GM10266 (cell line): ENCODE measurements at regions not wholly inside any gene's neighbourhood (a gene's known extent, or its start where the extent isn't known, plus 50 kb on each side); places are given as distances from the start of the nearest gene placed in this dataset.

ENCODE experiments used
- DNase-seq: peaks from one replicate; pipeline ENCODE4 v3.0.0; 2012; ENCODE audit errors: extremely low spot score
- CTCF ChIP-seq: IDR thresholded peaks from 2 replicates; pipeline ENCODE4 v1.5.1; 2012; ENCODE audit warnings: mild to moderate bottlenecking, low read depth; ENCODE audit not compliant: control insufficient read depth, insufficient read depth; ENCODE audit errors: missing control alignments

GRCh38 chr2:65529419-65529818 lies 97.0 kb upstream of the SPRED2 start:
- DNase-seq, result no peak
- TF ChIP-seq CTCF, result no peak

- TF ChIP-seq CTCF, result no peak
- DNase-seq, result no peak
Measured at GRCh38 chr2:65528241-65528574, 95.8 kb upstream of the SPRED2 start.

- no peak for TF ChIP-seq CTCF
- DNase-seq, result no peak
Measured at GRCh38 chr2:65527451-65528240, 95.2 kb upstream of the SPRED2 start.

GRCh38 chr2:65525616-65526231 lies 93.3 kb upstream of the SPRED2 start:
- TF ChIP-seq CTCF, result no peak
- no peak for DNase-seq

- no peak for TF ChIP-seq CTCF
- no peak for DNase-seq
Measured at GRCh38 chr2:65522922-65523321, 90.5 kb upstream of the SPRED2 start.

GRCh38 chr2:65518751-65519150 lies 86.4 kb upstream of the SPRED2 start:
- DNase-seq, result no peak
- no peak for TF ChIP-seq CTCF

- no peak for TF ChIP-seq CTCF
- DNase-seq, result peak; percentile 30
Measured at GRCh38 chr2:65514555-65515195, 82.3 kb upstream of the SPRED2 start.
